ENCODE measurements at regions not wholly inside any gene's neighbourhood (a gene's known extent, or its start where the extent isn't known, plus 50 kb on each side); places are given as distances from the start of the nearest gene placed in this dataset.
"Not testable (repeated sequence)": the region's sequence is repeated elsewhere in the genome, so short reads cannot be mapped to it uniquely, and the experiment has no call there.

DNA sequence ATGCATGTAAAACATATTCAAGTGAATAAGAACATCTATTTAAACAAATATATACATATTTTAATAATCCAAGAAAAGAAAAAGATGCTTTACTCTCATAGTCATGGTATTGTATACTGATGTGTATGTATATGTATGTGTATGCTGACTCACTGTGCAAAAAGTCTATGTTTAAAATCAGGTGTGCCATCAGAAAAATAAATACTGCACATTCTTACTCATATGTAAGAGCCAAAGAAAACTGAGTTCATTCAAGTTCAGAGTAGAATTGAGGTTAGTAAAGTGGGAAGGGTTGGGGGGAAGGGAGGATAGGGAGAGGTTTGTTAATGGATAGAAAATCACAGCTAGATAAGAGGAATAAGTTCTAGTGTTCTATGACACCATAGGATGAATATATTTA lies 403.9 kb upstream of the SMIM31 start:
- no peak for DNase-seq

DNA sequence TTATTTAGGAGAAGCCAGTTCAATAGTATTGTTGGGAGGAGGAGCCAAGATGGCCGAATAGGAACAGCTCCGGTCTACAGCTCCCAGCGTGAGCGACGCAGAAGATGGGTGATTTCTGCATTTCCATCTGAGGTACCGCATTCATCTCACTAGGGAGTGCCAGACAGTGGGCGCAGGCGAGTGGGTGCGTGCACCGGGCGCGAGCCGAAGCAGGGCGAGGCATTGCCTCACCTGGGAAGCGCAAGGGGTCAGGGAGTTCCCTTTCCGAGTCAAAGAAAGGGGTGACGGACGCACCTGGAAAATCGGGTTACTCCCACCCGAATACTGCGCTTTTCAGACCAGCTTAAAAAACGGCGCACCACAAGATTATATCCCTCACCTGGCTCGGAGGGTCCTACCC lies 403.2 kb upstream of the SMIM31 start:
- not testable (repeated sequence) for DNase-seq

DNA sequence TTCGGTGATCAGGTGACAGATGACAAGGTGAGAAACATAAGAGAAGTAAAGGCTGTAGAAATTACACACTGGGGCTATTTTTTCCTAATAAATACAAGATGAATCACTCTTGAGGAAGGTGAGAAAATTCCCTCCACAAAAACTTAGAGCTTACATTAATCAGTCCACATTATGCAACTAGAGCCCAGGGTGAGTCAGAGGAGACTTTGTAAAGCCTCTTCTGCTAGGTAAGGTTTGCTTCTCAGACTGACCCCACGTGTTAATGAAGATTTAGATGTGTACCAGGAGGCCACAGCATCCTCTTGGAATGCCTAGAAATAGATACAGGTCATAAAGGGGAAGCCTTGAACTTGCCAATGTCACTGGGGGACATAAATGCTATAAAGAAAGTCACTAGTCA lies 396.0 kb upstream of the SMIM31 start:
- no peak for DNase-seq

DNA sequence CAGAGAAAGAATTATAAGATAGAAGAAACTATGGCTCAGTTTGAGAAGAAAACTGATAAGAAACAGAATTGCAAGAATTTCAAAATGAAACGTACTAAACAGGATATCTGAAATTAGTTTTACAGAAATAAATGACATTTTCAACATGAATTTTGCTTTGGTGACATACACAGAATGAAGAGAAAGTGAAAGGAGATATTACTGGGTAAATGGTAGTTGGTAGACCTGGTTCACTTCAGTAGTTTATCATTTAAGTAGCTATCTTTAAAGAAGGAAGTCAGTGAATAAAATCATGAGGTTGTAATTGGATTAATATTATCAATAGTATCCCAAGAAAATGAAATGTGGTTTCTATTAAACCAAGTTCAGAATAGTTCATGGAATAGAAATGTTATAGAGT lies 395.5 kb upstream of the SMIM31 start:
- no peak for DNase-seq

DNA sequence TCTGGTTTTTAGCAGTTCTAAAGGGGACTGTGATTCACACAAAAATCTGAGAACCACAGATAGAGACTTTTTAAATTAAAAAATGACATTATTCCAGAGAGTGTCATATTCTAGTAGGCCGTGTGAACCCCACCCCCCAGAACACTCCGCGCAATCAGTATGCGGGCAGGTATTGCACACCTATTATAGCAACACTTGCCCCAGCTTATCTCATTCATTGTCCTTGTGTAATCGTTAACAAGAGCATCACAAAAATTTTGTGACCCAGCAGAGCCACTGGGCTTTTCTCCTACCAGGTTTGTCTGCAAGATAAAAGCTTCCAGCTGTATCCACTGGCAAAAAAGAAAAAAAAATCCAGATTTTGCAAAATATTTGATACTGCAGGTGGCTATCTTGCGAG lies 394.1 kb upstream of the SMIM31 start:
- no peak for DNase-seq

DNA sequence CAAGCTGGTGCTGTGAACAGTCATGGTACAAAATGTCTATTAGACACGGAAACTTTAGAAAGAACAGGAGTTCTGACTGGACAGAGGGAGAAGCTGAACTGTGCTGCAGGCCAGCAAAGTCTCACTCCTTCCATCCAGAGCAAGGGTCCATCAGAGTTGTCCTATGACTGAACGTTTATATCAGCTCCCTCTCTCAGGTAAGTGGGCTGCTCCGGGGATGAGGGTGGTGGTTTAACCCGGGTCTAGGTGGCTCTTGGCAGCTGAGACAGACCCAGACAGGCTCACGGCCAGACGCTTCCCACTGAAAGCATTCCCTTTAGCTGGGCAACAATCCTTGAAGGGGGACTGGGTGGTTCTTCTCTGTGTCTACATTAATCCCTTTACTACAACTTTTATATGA lies 385.0 kb upstream of the SMIM31 start:
- no peak for DNase-seq

DNA sequence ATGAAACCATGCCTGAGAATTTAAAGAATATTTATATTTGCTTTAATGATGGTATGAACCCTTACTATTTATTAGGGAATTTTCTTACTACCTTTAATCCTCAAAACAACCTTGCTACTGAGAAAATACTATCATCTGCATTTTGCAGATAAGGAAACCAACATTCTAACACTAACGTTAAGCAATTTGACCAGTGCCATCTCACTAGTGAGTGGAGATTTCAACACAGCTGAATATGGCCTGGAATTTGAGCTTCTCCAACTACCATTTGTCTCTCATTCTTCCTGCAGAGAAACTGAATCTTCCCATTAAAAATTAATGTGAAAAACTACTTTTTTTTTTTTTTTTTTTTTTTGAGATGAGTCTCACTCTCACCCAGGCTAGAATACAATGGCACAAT lies 380.9 kb upstream of the SMIM31 start:
- DNase-seq: no peak

DNA sequence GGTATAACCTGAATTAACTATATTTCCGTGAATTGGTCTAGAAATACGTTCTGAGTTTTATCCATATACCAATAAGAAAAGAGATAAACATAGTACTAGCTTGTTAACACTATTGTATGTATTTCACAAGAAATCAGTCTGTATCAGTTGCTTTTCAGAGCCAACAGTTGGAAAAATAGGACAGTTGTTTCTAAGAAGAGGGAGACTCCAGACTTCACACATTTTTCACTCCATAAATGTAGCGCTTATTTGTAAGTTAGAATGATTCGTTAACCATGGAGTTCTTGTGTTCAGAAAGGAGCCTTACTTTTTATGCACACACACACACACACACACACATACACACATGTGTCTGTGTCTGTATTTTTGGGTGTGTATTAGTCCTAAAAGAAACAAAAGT lies 376.7 kb upstream of the SMIM31 start:
- no peak for DNase-seq

DNA sequence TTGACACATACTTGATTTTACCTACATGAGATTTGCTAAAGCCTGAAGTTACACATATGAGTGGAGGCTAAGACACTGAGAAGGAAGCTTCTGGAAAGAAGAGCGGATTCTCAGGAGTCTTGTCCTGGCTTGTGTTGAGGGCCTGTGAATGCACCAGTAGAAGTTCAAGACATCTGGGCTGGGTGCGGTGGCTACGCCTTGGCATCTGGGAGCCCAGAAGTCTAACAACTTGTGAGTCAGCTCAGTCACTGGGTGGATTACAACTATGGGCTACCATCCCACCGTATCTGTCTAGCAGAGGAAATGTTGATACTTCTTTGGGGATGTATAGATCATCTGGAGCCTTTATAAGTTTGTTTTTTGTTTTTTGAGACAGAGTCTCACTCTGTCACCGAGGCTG lies 375.6 kb upstream of the SMIM31 start:
- DNase-seq: no peak

DNA sequence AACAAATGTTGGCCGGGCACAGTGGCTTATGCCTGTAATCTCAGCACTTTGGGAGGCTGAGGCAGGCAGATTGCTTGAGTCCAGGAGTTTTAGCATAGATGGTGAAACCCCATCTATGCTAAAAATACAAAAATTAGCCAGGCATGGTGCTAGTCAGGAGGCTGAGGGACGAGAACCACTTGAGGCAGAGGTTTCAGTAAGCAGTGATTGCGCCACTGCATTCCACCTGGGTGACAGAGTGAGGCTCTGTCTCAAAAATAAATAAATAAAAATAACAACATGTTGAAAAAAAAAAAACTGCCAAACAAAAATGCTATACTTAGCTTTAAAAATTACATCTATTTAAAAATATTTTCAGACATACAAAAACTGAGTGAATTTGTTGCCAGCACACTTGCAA lies 374.2 kb upstream of the SMIM31 start:
- no peak for DNase-seq

DNA sequence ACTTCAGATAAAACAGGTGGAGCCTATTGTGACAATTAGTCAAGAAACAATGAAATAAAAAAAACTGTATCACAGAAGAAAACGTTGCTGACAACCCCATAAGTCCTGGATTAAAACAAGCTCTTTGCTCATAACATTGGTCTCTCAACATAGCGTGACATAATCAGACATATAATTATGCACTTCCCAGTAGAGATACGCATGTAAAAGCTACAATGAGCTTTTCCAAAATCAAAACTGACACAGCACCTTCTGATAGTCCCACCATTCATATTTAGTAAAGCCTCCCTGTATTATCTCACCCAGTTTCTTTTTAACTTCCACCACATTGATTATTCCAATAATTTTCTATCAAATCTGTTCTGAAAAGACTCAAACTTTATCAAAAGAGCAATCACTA lies 372.1 kb upstream of the SMIM31 start:
- no peak for DNase-seq

DNA sequence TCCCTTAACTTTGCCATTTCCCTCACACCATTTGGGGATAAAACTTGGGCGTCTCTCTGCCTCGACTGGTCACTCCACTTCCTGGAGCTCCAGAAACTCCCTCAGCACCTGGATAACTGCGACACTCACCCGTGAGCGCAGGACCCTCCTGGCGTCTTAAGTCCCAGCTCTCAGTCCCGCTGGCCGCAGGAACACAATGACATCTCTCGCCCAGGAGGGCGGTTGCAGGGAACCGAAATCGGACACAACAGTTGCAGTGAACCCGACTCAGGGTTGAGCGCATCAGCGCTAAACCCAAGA lies 370.9 kb upstream of the SMIM31 start:
- DNase-seq: no peak

DNA sequence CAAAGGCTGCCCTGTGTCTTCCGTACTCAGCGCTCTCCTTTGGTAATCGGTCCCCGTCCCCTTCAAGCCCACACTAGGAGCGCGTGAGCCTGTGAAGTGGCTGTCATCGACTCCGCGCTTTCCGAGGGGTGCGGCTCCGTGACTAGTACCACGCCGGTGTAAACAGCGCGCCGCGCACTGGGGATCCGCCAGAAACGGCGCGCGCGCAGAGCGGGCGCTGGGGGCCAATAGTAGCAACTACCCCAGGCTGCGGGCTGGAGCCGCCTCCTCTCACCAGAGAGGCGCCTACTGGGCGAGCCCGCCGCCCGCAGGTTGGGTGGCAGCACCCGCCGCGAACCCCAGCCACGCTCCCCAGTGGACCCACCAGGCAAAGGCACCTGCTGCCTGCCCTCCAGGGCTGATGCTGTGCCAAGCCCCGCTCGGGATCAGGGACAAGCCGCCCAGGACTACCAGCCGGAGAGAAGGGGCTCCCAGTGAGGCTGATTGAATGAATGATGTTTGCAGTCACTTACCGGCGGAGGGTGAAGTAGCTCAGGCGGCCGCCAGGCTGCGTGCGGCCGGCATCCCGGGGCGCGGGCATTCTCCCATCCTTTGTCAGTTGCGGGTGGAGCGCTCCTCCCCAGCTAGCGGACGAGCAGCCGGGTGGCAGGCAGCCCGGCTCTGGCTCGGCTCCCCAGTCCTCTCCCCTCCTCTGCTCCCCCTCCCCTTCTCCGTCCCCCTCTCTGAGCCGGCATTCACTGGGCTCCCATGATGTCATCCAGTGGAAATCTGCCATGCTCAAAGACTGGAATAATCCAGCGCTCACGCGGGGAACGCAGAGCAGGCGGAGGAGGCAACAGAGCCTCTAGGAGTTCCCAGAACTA lies 370.3 kb upstream of the SMIM31 start:
- no peak for DNase-seq

DNA sequence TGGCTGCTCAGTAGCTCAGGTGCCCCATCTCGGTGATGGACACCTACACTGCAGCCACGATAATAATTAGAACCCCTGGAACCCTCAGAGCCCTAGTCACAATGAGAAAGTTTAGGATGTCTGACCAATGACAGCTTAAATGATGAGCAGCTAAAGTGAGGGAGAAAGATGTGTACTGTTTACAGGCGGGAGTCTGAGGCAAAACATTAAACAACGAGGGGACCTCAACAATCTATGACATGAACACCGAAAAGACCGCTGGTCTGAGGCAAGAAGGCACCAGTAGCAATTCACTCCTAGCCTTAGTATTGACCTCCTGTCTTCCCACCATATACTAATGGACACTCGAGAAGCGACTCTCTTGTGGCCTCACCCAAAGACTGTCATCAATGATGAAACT lies 369.5 kb upstream of the SMIM31 start:
- DNase-seq: no peak

DNA sequence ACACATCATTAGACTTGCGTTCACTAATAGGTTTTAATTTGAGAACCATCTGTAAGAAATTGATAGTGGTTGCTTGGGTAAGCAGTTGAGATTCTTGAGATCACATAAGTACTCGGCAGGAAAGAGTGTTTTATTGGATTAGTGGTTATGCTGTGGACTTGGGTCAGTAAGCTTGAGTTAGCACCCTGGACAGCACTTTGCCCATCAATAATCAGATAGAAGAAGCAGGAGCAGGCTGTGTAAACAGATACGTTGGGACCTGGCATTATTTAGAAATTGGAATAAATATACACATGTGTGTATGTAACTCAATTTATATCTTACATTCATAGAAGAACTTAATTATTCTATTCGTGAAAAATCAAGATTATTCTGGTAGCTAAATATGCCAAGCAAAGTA lies 357.5 kb upstream of the SMIM31 start:
- no peak for DNase-seq

DNA sequence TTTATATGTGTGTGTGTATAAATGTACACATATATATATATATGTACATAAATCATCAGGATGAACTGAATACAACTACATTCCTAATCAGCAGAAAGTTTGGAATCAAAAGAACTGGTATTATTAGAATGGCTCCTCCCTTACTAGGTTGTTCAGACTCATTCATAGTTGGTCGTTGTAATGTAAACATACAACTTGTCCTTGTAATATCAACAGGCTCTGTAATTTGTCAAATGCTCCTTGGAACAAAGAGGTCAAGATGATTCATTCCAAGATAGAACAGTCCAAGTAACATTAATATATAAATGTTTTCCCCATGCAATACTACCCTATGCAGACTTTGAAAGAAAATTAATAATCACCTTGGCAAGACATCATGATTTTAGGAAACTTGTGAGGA lies 351.4 kb upstream of the SMIM31 start:
- DNase-seq: no peak

DNA sequence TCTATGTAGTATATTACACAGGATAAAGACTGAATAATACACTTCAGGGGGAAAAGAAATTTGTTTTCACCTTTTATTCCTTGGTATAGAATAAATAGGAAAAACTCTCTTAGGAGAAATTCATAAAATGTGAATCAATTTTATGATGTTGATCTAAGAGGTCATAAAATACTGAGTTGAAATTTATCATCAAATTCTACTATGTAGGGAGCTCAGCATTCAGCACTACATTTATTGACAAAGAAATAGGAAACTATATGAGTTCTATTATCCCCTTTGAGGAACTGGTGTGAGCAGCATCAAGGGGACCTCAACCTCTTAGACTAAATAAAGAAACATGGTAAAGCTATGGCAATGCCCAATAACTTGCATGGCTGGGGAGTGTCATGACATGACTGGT lies 348.2 kb upstream of the SMIM31 start:
- no peak for DNase-seq

DNA sequence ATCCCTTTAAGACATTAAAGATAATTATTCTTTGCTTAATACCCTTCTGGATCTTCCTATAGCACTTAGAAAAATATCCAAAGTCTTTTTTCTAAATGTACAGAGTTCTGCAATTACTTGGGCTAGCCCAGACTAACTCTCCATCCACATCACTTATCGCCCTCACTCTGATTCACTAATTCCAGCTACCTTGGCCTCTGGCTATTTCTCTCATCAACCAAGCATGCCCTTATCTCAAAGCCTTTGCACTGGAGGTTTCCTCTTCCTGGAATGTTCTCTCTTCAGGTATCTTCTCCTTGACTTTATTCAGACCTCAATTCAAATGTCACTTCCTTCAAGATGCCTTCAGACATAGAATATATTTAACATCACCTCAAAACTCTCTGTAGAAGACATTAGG lies 345.1 kb upstream of the SMIM31 start:
- no peak for DNase-seq

DNA sequence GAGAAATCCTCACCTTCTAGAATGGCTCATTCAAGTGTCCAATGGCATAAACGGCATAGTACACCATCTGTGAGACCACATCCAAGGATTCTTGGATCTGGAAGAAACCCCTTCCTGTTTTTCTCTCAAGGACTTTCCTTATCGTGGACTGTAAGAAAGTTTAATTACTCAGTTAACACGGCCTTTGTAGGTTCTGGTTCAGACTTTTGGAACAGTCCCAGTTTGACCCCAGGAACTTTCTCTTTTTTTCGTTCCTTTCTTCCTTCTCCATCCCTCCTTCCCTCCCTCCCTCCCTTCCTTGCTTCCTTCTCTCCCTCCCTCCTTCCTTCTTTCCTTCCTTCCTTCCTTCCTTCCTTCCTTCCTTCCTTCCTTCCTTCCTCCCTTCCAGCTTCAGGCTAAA lies 343.5 kb upstream of the SMIM31 start:
- no peak for DNase-seq

DNA sequence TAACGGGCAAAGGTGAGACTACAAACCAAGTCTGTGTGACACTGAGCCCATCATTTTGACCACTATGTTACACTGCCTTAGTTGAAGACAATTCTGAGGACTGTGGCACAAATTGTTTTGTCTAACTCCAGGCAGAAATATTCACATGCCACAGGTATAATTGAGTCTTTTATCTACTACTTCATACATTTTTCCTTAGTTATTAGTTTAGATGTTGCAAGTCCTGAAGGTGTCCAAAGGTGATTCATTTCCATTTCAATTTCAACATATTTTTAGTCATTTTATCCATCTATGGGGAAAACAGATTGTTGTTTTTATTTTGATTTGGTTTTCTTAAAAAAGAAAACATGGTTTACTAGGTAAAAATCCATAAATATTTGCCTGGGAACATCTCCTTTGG lies 341.7 kb upstream of the SMIM31 start:
- no peak for DNase-seq

DNA sequence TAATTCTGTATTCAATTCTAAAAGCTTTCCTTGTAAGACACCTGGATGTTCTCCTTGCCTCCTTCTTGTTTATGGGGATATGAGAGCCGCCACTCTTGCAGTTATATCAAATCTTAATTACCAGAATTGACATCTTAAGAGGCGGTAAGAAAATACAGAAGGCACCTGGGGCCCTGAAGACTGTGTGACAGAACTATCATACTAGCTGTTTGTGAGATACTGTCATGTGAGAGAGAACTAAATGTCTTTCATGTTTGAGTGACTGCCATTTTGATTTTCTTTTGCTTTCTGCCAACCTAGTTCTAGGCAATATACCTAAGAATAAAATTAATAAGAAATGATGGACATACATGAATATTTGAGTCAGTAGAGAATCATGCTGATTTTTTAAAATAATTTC lies 340.2 kb upstream of the SMIM31 start:
- no peak for DNase-seq

DNA sequence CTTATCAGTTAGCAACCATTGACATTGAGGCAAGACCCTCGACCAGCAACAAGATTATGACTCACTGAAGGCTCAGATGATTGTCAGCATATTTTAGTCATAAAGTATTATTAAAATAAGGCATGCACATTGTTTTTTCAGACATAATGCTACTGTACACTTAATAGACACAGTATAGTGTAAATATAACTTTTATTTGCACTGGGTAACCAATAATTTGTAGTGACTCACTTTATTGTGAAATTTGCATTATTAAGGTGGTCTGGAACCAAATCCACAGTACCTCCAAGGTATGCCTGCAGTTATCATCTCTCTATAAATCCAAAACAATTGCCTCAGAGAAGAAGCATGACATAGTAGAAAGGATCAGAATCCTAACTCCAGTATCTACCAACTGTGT lies 330.1 kb upstream of the SMIM31 start:
- DNase-seq: no peak

DNA sequence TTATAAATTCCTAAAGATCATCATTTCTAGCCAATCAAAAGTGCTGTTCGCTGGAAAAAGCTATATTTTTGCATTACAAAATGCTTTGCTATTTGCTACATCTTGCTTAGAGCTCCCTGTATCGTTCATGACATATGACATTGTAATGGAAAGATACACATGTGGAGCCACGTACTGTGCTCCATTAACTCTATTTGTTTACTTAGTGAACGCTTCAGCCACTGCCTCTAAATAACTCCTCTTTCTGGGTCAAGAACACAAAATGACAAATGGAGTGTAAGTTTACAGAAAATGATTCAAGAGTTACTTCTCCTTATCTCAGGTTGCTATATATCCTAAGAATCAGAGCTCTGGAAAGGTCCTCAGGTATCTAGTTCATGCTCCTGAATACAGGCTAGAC lies 329.1 kb upstream of the SMIM31 start:
- DNase-seq: no peak

DNA sequence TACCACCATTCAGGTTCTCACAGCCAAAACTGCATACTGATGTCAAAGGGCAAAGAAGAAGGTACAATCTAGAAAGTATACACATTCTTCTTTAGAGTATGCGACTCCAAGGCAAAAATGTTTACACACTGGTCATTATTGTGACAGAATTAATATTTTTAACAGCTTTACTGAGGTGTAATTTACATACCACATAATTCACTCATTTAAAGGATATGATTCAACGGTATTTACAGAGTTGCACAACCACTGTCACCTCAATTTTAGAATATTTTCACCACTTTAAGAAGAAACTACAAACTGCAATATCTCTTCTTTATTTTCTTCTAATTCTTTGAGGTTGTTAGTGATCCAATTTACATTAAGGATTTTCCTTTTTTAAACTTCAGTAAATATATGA lies 325.4 kb upstream of the SMIM31 start:
- DNase-seq: no peak

DNA sequence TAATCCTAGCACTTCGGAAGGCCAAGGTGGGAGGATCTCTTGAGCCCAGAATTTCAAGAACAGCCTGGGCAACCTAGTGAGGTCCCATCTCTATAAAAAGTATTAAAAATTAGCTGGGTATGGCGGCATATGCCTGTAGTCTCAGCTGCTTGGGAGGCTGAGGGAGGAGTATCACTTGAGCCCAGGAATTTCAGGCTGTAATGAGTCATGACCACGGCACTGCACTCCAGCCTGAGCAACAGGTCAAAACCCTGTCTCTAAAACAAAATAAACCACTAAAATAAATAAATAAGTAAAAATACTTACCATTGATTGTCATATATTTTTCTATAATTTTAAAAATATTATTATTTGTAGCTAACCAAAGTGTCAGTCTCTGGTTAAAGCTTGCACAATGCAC lies 315.6 kb upstream of the SMIM31 start:
- no peak for DNase-seq

DNA sequence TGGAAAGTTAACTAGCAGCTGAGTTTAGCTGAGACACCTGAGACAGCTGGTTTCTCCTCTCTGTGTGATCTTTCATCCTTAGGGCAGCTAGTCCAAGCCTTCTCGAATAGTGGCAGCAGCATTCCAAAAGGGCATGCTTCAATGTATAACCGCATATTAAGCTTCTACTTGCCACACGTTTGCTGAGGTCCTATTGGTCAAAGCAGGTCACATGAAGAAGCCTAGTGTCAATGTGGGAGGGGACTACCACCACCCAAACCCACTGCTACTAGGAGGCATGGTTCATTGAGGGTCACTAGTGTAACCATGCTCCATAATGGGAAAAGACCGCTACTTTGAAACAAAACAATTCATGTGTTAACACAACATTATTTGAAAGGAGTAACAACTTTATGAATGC lies 314.9 kb upstream of the SMIM31 start:
- DNase-seq: no peak

All from activated effector memory CD4-positive, alpha-beta T cell treated with anti-CD3 and anti-CD28 coated beads, Interleukin-2, amount 50 U/mL, for 16 hours (primary cell).